ENCODE measurements at regions not wholly inside any gene's neighbourhood (a gene's known extent, or its start where the extent isn't known, plus 50 kb on each side); places are given as distances from the start of the nearest gene placed in this dataset.

DNA sequence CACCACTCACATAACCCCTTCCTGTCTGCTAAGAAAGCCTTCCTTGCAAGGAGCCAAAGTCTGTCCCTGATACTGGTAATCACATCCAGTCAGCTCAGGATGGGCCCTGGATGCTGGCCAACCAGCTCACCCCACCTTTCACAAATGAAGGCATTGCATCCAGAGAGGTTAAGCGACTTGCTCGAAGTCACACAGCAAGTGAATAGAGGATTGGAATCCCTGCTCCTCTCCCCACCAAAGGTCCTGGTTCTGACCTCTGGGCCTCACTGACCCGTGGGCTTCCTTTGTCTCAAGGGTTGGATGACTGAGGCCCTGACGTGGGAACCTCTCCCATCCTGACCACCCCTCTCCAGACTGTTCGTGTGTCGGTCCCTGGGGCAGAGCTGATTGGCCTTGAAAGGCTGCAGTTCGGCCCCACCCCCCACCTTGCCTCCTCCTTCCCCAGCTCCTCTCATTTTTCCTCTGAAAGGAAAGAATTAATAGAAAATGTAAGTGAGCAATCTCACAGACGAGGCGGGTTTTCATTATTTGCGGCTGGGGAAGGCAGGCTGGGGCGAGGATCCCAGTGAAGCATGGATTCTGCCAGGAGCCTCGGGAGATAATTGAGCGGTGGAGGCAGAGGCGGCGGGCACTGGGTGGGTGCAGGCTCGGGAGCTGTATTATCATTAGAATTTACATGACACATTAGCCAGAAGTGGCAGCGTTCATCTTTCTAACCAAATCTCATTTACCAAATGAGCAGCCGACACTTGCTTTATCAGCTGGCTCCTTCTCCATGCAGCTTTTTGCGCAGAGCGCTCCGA, 101.5 kb upstream of the CSF3R start:
- DNase-seq (ENCODE audit: low read depth in 3 of 3, low spot score in 2 of 3): no peak

GRCh38 chr1:36583080-36583479, 100.4 kb upstream of the CSF3R start:
- no peak for DNase-seq (ENCODE audit: low read depth in 3 of 3, low spot score in 2 of 3)

GRCh38 chr1:36582066-36582755, 99.5 kb upstream of the CSF3R start:
- no peak for DNase-seq (ENCODE audit: low read depth in 3 of 3, low spot score in 2 of 3)

DNA sequence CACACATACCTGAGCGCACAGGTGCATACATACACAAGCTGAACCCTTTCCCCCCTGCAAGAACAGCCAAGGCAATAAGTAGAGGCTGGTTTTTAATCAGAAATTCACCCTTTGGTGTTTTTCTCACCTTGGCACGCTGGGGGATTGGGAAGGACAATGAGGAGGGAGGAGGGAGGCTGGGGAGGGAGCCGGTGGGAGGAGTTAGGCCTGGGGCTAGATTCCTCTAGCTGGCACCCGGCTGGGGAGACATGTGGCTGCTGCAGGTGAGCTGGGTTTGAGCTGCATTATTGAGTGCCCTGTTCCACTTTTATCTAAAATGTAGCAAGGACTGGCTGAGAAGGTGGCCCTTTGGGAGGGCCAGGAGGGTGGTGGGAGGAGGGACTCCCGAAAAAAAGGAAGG, 97.8 kb upstream of the CSF3R start:
- DNase-seq (ENCODE audit: low read depth in 3 of 3, low spot score in 2 of 3): no peak

- no peak for DNase-seq (ENCODE audit: low read depth in 3 of 3, low spot score in 2 of 3)
Measured at GRCh38 chr1:36579039-36579438, 96.3 kb upstream of the CSF3R start.

DNA sequence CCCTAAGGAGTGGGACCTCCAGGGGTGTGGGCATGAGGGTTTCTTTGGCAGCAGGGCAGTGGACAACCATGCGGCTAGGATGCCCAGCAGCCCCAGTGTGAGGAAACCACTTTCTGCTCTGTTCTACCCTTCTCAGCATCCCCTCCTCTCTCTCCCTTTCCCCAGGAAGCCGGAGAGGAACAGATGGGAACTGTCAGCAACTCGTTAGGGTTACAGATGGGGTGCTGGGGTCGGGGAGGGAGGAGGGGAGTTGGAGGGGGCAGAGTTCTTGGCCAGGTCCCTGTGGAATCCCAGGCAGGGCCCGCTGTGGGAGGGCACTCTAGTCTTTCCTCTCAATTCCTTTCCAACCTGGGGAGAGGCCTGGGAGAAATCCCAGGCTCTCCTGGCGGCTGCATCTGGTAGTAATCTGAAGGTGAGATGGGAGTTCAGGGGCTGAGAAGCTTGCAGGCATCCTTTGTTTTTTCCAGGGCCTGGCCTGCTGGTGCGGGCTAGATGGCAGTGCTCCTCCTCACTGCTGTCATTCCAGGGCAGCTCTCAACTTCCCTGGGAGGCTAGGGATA, 93.9 kb upstream of the CSF3R start:
- no peak for DNase-seq (ENCODE audit: low read depth in 3 of 3, low spot score in 2 of 3)

DNA sequence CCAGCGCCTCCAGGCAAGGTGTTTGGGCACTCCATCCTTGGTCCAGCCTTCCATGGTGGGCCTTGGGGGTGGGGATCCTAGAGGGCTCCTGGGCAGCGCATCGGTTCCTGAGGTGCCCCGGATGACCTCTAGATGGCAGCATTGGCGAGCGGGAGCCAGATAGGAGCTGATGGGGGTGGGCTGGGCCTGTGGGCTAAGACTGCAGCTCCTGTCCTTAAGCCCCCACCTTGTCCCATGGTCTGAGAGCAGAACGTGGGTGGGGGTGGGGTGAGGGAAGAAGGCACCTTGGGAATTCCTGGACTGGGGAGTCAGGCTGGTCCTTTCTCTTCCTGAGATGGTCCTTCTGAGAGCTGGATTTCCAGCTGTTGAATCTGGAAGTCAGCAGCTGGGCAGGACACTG, 93.4 kb upstream of the CSF3R start:
- peak in 1 of 3 donors; percentile 51 for DNase-seq (ENCODE audit: low read depth in 3 of 3, low spot score in 2 of 3)

DNA sequence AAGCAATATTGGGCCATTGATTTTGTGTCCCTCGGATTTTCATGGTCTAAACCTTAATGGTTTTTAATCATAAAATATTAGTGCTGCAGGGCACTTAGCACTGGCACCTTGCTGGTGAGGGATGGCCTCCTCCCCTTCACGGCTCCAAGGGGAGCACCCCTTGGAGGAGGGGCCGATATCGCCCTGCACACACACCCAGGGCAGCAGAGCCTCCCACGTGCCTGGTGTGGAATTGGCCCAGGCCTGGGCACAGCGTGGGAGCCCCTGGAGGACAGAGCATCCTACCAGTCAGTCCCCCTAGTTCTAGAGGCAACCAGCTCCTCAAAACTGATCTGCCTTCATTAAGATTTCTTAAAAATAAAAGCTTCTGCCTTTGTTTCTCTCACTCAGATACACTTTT, 90.7 kb upstream of the CSF3R start:
- no peak for DNase-seq (ENCODE audit: low read depth in 3 of 3, low spot score in 2 of 3)

GRCh38 chr1:36572906-36573305, 90.2 kb upstream of the CSF3R start:
- no peak for DNase-seq (ENCODE audit: low read depth in 3 of 3, low spot score in 2 of 3)

- DNase-seq (ENCODE audit: low read depth in 3 of 3, low spot score in 2 of 3): no peak
Measured at GRCh38 chr1:36572142-36572715, 89.5 kb upstream of the CSF3R start.

GRCh38 chr1:36571106-36571505, 88.4 kb upstream of the CSF3R start:
- DNase-seq (ENCODE audit: low read depth in 3 of 3, low spot score in 2 of 3): no peak

GRCh38 chr1:36570478-36571060, 87.9 kb upstream of the CSF3R start:
- no peak for DNase-seq (ENCODE audit: low read depth in 3 of 3, low spot score in 2 of 3)

GRCh38 chr1:36570006-36570405, 87.3 kb upstream of the CSF3R start:
- DNase-seq (ENCODE audit: low read depth in 3 of 3, low spot score in 2 of 3): no peak

- DNase-seq (ENCODE audit: low read depth in 3 of 3, low spot score in 2 of 3): no peak
Measured at GRCh38 chr1:36567601-36568341, 85.1 kb upstream of the CSF3R start.

DNA sequence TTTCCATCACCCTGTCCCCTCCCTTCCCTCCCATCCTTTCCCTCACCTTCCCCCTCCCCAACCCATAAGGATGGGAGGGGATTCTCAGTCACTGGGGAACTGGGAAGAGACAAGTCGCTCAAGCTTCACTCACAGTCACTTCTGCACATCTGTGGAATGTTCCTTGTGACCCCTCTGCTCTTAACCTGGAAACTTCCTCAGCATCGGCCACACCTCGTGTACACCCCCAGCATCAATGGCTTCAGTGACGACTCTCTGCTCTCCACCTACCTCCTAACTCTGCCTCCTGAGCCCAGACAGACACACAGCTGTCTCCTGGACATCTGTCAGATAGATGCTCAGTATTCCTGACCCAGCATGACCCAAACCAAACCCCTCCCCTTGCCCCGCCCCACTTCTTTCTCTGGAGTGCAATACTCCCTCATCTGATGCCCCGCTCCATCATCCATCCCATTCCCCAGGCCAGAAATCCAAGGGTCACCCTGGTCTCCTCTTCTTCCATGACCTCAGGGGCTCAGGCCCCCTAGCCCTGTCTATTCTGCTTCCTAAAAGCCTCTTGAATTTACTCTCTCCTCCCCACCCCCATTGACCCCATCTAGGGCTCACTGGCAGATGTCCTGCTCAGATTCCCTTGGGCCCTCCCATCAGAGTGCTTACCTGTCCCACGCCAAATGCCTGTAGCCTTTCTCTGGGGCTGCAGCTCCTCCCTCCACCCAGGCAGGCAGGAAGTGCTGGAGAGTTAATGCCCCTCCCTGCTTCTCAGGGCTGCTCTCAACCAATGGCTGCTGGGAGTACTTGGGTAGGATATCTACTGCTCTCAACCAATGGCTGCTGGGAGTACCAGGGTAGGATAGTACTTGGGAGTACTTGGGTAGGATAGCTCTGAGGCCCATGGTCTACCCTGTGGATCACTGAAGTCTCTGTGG, 83.1 kb upstream of the CSF3R start:
- DNase-seq (ENCODE audit: low read depth in 3 of 3, low spot score in 2 of 3): no peak

- no peak for DNase-seq (ENCODE audit: low read depth in 3 of 3, low spot score in 2 of 3)
Measured at GRCh38 chr1:36562181-36562685, 79.5 kb upstream of the CSF3R start.

DNA sequence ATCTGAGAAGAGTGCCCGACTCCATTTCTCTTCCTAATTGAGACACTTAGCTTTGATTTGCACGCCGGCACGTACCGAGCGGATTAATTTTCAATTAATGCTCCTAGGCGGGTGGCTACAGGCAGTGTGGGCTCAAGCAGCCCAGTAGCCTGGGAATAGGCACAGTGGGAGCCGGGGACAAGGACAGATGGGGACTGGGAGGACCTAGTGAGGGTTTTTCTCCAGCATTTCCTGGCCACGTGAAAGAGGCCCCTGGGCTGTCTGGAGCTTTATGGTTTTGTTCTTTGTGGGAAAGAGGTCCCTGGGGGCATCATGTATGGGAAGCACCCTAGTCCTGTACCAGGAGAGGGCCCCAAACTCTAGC, 78.6 kb upstream of the CSF3R start:
- DNase-seq (ENCODE audit: low read depth in 3 of 3, low spot score in 2 of 3): no peak

DNA sequence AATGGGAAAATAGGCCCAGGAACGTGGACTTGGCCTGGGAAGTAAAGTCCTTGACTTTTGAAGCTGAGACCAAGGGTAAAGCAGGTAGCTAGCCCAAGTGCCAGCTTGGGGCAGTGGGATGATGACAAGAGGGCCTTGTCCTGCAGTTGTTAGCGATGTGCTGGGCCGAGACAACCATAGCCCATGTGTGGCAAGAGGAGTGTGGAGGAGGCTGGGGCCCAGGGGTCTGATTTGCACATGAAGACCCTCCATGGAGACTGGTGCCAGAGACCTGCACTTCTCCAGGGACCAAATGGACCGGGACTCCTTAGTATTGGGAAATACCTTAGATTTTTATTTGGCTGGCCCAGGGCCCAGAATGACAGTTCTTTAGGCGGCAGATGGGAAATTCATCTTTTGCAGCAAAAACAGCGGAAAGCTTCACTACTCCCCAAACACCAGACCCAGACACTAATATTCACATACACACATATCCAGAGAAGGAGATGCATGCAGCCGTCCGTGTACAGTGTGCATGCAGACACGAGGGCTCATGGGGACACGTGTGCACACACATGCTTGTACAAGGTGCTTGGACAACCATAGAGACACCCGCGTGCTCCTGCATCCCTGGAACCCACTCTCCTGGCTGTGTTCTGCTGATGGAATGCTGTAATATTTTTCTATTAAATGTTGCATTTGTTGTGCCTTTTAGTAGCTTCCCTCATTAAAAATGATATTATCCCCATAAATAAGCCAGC, 78.1 kb upstream of the CSF3R start:
- no peak for DNase-seq (ENCODE audit: low read depth in 3 of 3, low spot score in 2 of 3)

DNA sequence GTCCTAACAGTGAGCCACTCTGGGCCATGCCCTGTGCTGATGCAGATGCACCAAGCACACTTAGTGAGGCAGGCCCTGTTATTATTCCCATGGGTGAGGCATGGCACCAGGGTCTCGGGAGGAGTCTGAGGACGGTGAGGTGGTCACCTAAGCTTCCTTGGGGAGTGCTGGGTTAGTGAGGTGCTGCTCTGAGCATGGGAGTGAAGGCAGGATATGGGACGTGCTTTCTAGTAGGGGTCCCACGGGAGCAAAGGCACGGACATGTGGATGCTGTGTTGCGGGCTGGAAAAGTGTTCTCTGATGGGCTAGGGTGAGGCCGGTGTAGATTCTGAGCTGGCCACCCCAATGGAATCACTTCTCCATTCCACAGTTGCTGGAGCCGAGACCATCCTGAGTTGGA, 77.5 kb upstream of the CSF3R start:
- DNase-seq (ENCODE audit: low read depth in 3 of 3, low spot score in 2 of 3): no peak
